K562 (cell line): ENCODE measurements at regions not wholly inside any gene's neighbourhood (a gene's known extent, or its start where the extent isn't known, plus 50 kb on each side); places are given as distances from the start of the nearest gene placed in this dataset.

ENCODE experiments used
- ATAC-seq: fragments of 200-7000 bp; cut with Tn5 transposase; 3 replicates; pipeline ENCODE4 v1.9.1; 2020; ENCODE audit warnings: moderate library complexity
- BruUV-seq: library from RNA; stranded (reverse); fragments of 400-500 nt; replicated peaks from 2 replicates; lab custom pipeline; 2021; lab: Mats Ljungman, UMichigan
- CTCF ChIA-PET: fragments of 300-600 bp; formaldehyde crosslinking; extraction: SDS; loops from one replicate; lab custom pipeline; 2021; ENCODE audit warnings: low intra/inter-chr PET ratio; lab: Yijun Ruan, JAX
- POLR2A ChIA-PET: fragments of 300-600, 350-650 bp; sonication (Branson Sonifier 250); formaldehyde crosslinking; extraction: SDS; loops from one replicate; lab custom pipeline; 2021; ENCODE audit warnings: antibody characterized with exemption, inconsistent platforms; lab: Yijun Ruan, JAX
- DNase-seq, 4 experiments: peaks; one replicate each; pipeline versions ENCODE4 v3.0.0 to v3.0.0-alpha.2; 2011 to 2018; ENCODE audit warnings: low spot score in 3 of 4, mixed read lengths in 3 of 4; ENCODE audit errors: extremely low read depth in 1 of 4
- FAIRE-seq: peaks from 2 replicates; lab custom pipeline; 2011; peaks lifted over from hg19 to GRCh38; lab: Jason Lieb, UNC
- H2AFZ ChIP-seq: 2 replicates; pipeline ENCODE4 v1.6.0; 2011; ENCODE audit warnings: low read depth, low read length, control low read depth, inconsistent platforms
- H3K27ac ChIP-seq: fragments of 200-600 bp; 3 replicates; pipeline ENCODE4 v1.8.0; 2011; ENCODE audit warnings: low read depth, mild to moderate bottlenecking, control low read depth, inconsistent platforms, low read length, moderate library complexity, mixed read lengths; ENCODE audit errors: extremely low read depth
- H3K27me3 ChIP-seq, 2 experiments: fragments of 300-600 bp in 1 of 2; 2 replicates in 1 of 2; 3 replicates in 1 of 2; pipeline versions ENCODE4 v1.6.0 to v1.8.0; 2011; ENCODE audit warnings: inconsistent platforms in 2 of 2, low read length in 2 of 2, mild to moderate bottlenecking in 1 of 2, mixed read lengths in 1 of 2, moderate library complexity in 1 of 2; ENCODE audit not compliant: control insufficient read depth in 2 of 2, insufficient read depth in 2 of 2
- H3K36me3 ChIP-seq: fragments of 300-600 bp; 3 replicates; pipeline ENCODE4 v1.8.0; 2011; ENCODE audit warnings: mild to moderate bottlenecking, low read length, inconsistent platforms; ENCODE audit not compliant: control insufficient read depth, insufficient read depth
- H3K4me1 ChIP-seq, 2 experiments: fragments of 200-600 bp in 1 of 2; replicated peaks in 1 of 2; 2 replicates in 1 of 2; 3 replicates in 1 of 2; pipeline versions ENCODE4 v1.5.1 to v1.8.0; 2011; ENCODE audit warnings: inconsistent platforms in 2 of 2, low read length in 2 of 2, mild to moderate bottlenecking in 1 of 2, mixed read lengths in 1 of 2, moderate library complexity in 1 of 2; ENCODE audit not compliant: control insufficient read depth in 2 of 2, insufficient read depth in 2 of 2
- H3K4me2 ChIP-seq: 2 replicates; pipeline ENCODE4 v1.6.1; 2011; ENCODE audit warnings: low read length, control low read depth, inconsistent platforms, mixed read lengths; ENCODE audit not compliant: insufficient read depth
- H3K4me3 ChIP-seq: fragments of 200-600 bp; sonication (generic), shearing (Covaris generic); 2 replicates; pipeline ENCODE4 v1.5.1; 2016; ENCODE audit warnings: control low read depth, inconsistent platforms
- H3K79me2 ChIP-seq: fragments of 200-600 bp; 3 replicates; pipeline ENCODE4 v1.8.0; 2011; ENCODE audit warnings: low read length, inconsistent platforms; ENCODE audit not compliant: control insufficient read depth, insufficient read depth
- H3K9ac ChIP-seq, 2 experiments: 2 replicates each; pipeline versions ENCODE4 v1.6.0 to v1.6.1; 2011; ENCODE audit warnings: low read depth in 2 of 2, low read length in 2 of 2, control low read depth in 1 of 2, inconsistent platforms in 1 of 2, mild to moderate bottlenecking in 1 of 2, mixed read lengths in 1 of 2; ENCODE audit not compliant: insufficient read depth in 1 of 2
- H3K9me1 ChIP-seq: one replicate; pipeline ENCODE4 v1.6.0; 2011; ENCODE audit warnings: inconsistent platforms, mild to moderate bottlenecking, low read length, moderate library complexity; ENCODE audit not compliant: control insufficient read depth, insufficient read depth
- H3K9me3 ChIP-seq: replicated peaks from 2 replicates; pipeline ENCODE4 v1.5.1; 2011; ENCODE audit warnings: low read depth, low read length, inconsistent platforms; ENCODE audit not compliant: control insufficient read depth, insufficient read depth
- H4K20me1 ChIP-seq: replicated peaks from 2 replicates; pipeline ENCODE4 v1.6.1; 2011; ENCODE audit warnings: low read length, inconsistent platforms, mixed read lengths; ENCODE audit not compliant: control insufficient read depth, insufficient read depth
- CSDE1 ChIP-seq, 2 experiments: fragments of 450-650 bp; IDR thresholded peaks; 2 replicates each; pipeline ENCODE4 v1.6.1; 2016; ENCODE audit warnings: mild to moderate bottlenecking in 1 of 2
- ETV5 ChIP-seq: sonication (generic); formaldehyde crosslinking; IDR thresholded peaks from 2 replicates; pipeline ENCODE4 v1.4.0; 2020; ENCODE audit warnings: low read depth, mild to moderate bottlenecking, missing genetic modification reagents
- HIVEP1 ChIP-seq: fragments of 250-450 bp; sonication (Bioruptor Pico); IDR thresholded peaks from 2 replicates; pipeline ENCODE4 v1.4.0; 2020; ENCODE audit warnings: mild to moderate bottlenecking
- LCOR ChIP-seq: sonication (generic); formaldehyde crosslinking; IDR thresholded peaks from 2 replicates; pipeline ENCODE4 v1.8.0; 2022; ENCODE audit warnings: mild to moderate bottlenecking, missing genetic modification reagents
- MYC ChIP-seq, 2 experiments: fragments of 250-450 bp in 1 of 2; sonication (Bioruptor Pico) in 1 of 2; IDR thresholded peaks; 2 replicates each; pipeline versions ENCODE4 v1.5.1 to v1.6.1; 2012 to 2021; ENCODE audit warnings: low read depth in 2 of 2, borderline replicate concordance in 1 of 2, improper control_type of control experiment in 1 of 2, low read length in 1 of 2, mild to moderate bottlenecking in 1 of 2, moderate library complexity in 1 of 2
- NCOA1 ChIP-seq: fragments of 450-650 bp; IDR thresholded peaks from 2 replicates; pipeline ENCODE4 v1.6.1; 2016; ENCODE audit warnings: low read depth
- NFIX ChIP-seq: fragments of 250-450 bp; sonication (Bioruptor Pico); IDR thresholded peaks from 2 replicates; pipeline ENCODE4 v1.4.0; 2020; ENCODE audit warnings: low read depth, mild to moderate bottlenecking, moderate library complexity
- NFRKB ChIP-seq: fragments of 450-650 bp; IDR thresholded peaks from 2 replicates; pipeline ENCODE4 v1.6.1; 2016; ENCODE audit warnings: low read depth
- SUPT5H ChIP-seq: fragments of 450-650 bp; IDR thresholded peaks from 2 replicates; pipeline ENCODE4 v1.6.1; 2016
- TBP ChIP-seq: optimal IDR thresholded peaks from 2 replicates; pipeline ENCODE3; 2011; ENCODE audit warnings: low read depth, low read length, improper control_type of control experiment
- ZNF384 ChIP-seq: IDR thresholded peaks from 2 replicates; pipeline ENCODE4 v1.6.1; 2012; ENCODE audit warnings: low read depth, low read length, improper control_type of control experiment
- ZNF79 ChIP-seq: fragments of 250-450 bp; sonication (Bioruptor Pico); IDR thresholded peaks from 2 replicates; pipeline ENCODE4 v1.4.0; 2020; ENCODE audit warnings: low read depth, mild to moderate bottlenecking, moderate library complexity
- WGBS: fragments of 100-300 bp; shearing (Covaris generic); methylation state at CpG from one replicate; pipeline ENCODE4 v1.1.6; 2016; ENCODE audit warnings: low coverage, mixed read lengths; ENCODE audit not compliant: insufficient coverage; ENCODE audit errors: missing lambda C conversion rate; 5-methylcytosine and 5-hydroxymethylcytosine counted together
- in situ Hi-C: fragments of 300-500 bp; cut with MboI; formaldehyde crosslinking; loops from 4 replicates; pipeline ENCODE4 v1.15.0; 2018; ENCODE audit warnings: inconsistent platforms, mixed read lengths
- intact Hi-C: fragments of 100-400 bp; cut with micrococcal nuclease; formaldehyde crosslinking; loops from 2 replicates; pipeline ENCODE4 v1.14.2; 2022
- TF ChIP-seq, protein P1 (sequence below): fragments of 450-650 bp; IDR thresholded peaks from 2 replicates; pipeline ENCODE4 v1.7.0; 2016; ENCODE audit warnings: borderline replicate concordance
- TF ChIP-seq, protein P2 (sequence below), 2 experiments: IDR thresholded peaks; 2 replicates each; pipeline ENCODE4 v1.6.1; 2011; ENCODE audit warnings: borderline replicate concordance in 1 of 2, control low read depth in 1 of 2, low read depth in 1 of 2, low read length in 1 of 2, mild to moderate bottlenecking in 1 of 2, mixed read lengths in 1 of 2, moderate library complexity in 1 of 2; ENCODE audit not compliant: insufficient read depth in 1 of 2, insufficient read length in 1 of 2, poor library complexity in 1 of 2, severe bottlenecking in 1 of 2; ENCODE audit errors: extremely low read depth in 1 of 2
- TF ChIP-seq, protein P3 (sequence below): fragments of 450-650 bp; IDR thresholded peaks from 2 replicates; pipeline ENCODE4 v1.6.1; 2017; ENCODE audit warnings: mild to moderate bottlenecking, moderate library complexity

DNA sequence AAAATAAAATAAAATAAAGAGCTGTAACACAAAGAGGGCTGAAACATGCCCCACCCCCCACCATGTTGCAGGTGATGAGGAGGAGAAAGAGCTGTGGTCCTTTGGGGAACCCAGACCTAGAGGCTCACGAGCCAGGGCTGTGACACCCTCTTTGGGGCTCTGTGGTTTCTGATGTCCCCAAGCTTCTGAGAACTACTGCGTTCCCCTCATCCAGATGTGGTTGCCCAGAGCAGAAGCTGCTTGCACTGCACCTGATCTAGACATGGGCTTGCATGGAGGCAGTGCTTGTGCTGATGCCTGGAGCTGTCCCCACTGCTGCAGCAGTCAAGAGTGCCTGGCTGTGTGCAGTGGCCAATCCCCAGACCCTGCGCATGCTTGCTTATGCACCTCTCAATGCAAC is 687.9 kb upstream of the ACVR2A start:
- no peaks in the 10 kb centered on the region for H3K9me1 ChIP-seq
- H3K27me3 ChIP-seq, result no peaks in the 10 kb centered on the region
- no peaks in the 10 kb centered on the region for H3K9me3 ChIP-seq
- no peak for FAIRE-seq
- no peak overlapping the region for H3K9ac ChIP-seq
- no peak overlapping the region for H2AFZ ChIP-seq
- DNase-seq, result no peak
- ATAC-seq, result no peak
- ChIA-PET POLR2A (no interaction called here), CTCF (no interaction called here)
- intact Hi-C loops (no loop called here), in situ Hi-C loops (no loop called here)
- no peaks in the 10 kb centered on the region for H4K20me1 ChIP-seq
- H3K27ac ChIP-seq, result no peak overlapping the region
- no peaks in the 10 kb centered on the region for H3K4me1 ChIP-seq
- no TSS peak for BruUV-seq
- H3K79me2 ChIP-seq, result no peaks in the 10 kb centered on the region
- H3K4me2 ChIP-seq, result no peak overlapping the region
- WGBS, result 15% methylated on average over 3 of the region's 3 CpGs
- no peak overlapping the region for H3K4me3 ChIP-seq
- H3K36me3 ChIP-seq, result no peaks in the 10 kb centered on the region
- TF ChIP-seq HIVEP1 (CRISPR knock-in tag) (no peak), CSDE1 (IDR thresholded peaks at IDR 0.05) (no peak), MYC (IDR thresholded peaks at IDR 0.05; ENCODE audit: low read depth, low read length) (no peak), MYC (CRISPR knock-in tag; IDR thresholded peaks at IDR 0.05; ENCODE audit: borderline replicate concordance, low read depth) (no peak), SUPT5H (no peak), TBP (no peak), LCOR (no peak), NFIX (no peak), NFRKB (no peak), NCOA1 (no peak), ZNF79 (CRISPR knock-in tag) (no peak), ZNF384 (no peak), ETV5 (CRISPR knock-in tag) (no peak)
- TF ChIP-seq, protein P1, sequence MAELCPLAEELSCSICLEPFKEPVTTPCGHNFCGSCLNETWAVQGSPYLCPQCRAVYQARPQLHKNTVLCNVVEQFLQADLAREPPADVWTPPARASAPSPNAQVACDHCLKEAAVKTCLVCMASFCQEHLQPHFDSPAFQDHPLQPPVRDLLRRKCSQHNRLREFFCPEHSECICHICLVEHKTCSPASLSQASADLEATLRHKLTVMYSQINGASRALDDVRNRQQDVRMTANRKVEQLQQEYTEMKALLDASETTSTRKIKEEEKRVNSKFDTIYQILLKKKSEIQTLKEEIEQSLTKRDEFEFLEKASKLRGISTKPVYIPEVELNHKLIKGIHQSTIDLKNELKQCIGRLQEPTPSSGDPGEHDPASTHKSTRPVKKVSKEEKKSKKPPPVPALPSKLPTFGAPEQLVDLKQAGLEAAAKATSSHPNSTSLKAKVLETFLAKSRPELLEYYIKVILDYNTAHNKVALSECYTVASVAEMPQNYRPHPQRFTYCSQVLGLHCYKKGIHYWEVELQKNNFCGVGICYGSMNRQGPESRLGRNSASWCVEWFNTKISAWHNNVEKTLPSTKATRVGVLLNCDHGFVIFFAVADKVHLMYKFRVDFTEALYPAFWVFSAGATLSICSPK, result no peak
- TF ChIP-seq, protein P2, sequence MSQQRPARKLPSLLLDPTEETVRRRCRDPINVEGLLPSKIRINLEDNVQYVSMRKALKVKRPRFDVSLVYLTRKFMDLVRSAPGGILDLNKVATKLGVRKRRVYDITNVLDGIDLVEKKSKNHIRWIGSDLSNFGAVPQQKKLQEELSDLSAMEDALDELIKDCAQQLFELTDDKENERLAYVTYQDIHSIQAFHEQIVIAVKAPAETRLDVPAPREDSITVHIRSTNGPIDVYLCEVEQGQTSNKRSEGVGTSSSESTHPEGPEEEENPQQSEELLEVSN (IDR thresholded peaks at IDR 0.05; ENCODE audit: borderline replicate concordance in 1 of 2, extremely low read depth in 1 of 2, insufficient read depth in 1 of 2, insufficient read length in 1 of 2, low read depth in 1 of 2, low read length in 1 of 2, poor library complexity in 1 of 2, severe bottlenecking in 1 of 2), result no peak
- TF ChIP-seq, protein P3, sequence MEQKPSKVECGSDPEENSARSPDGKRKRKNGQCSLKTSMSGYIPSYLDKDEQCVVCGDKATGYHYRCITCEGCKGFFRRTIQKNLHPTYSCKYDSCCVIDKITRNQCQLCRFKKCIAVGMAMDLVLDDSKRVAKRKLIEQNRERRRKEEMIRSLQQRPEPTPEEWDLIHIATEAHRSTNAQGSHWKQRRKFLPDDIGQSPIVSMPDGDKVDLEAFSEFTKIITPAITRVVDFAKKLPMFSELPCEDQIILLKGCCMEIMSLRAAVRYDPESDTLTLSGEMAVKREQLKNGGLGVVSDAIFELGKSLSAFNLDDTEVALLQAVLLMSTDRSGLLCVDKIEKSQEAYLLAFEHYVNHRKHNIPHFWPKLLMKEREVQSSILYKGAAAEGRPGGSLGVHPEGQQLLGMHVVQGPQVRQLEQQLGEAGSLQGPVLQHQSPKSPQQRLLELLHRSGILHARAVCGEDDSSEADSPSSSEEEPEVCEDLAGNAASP, result no peak
